GM12878 (cell line): ENCODE measurements at regions not wholly inside any gene's neighbourhood (a gene's known extent, or its start where the extent isn't known, plus 50 kb on each side); places are given as distances from the start of the nearest gene placed in this dataset.

ENCODE experiments used
- ATAC-seq: fragments of 200-7000 bp; cut with Tn5 transposase; 3 replicates; pipeline ENCODE4 v1.9.1; 2020; ENCODE audit warnings: mild to moderate bottlenecking, moderate library complexity
- BruUV-seq: library from RNA; stranded (reverse); fragments of 400-500 nt; replicated peaks from 2 replicates; lab custom pipeline; 2021; lab: Mats Ljungman, UMichigan
- CTCF ChIA-PET: fragments of 300-600 bp; sonication (Branson Sonifier 250); formaldehyde crosslinking; extraction: SDS; loops from one replicate; lab custom pipeline; 2021; ENCODE audit warnings: inconsistent platforms; lab: Yijun Ruan, JAX
- POLR2A ChIA-PET: fragments of 350-600 bp; formaldehyde crosslinking; extraction: SDS; loops from one replicate; lab custom pipeline; 2021; ENCODE audit warnings: inconsistent platforms; lab: Charles Lee
- RAD21 ChIA-PET: fragments of 300-600 bp; sonication (Branson Sonifier 250); formaldehyde crosslinking; loops from one replicate; lab custom pipeline; 2023; ENCODE audit warnings: antibody characterized with exemption; ENCODE audit not compliant: unreplicated experiment; lab: Charles Lee
- SMC1A ChIA-PET: fragments of 300-600 bp; sonication (Branson Sonifier 250); formaldehyde crosslinking; loops from one replicate; lab custom pipeline; 2023; ENCODE audit not compliant: unreplicated experiment, uncharacterized antibody; lab: Charles Lee
- DNase-seq: peaks from one replicate; pipeline ENCODE4 v3.0.0-alpha.2; 2011; ENCODE audit warnings: low read depth, low spot score
- FAIRE-seq: peaks from 3 replicates; lab custom pipeline; 2011; peaks lifted over from hg19 to GRCh38; lab: Jason Lieb, UNC
- H2AFZ ChIP-seq: 2 replicates; pipeline ENCODE4 v1.6.0; 2011; ENCODE audit warnings: low read depth, low read length, control low read depth; ENCODE audit not compliant: control insufficient read depth
- H3K27ac ChIP-seq: 2 replicates; pipeline ENCODE4 v1.5.1; 2011; ENCODE audit warnings: control low read depth; ENCODE audit not compliant: control insufficient read depth, insufficient read depth
- H3K27me3 ChIP-seq, 2 experiments: replicated peaks in 1 of 2; 2 replicates each; pipeline versions ENCODE4 v1.6.0 to v1.6.1; 2011; ENCODE audit warnings: low read length in 1 of 2; ENCODE audit not compliant: control insufficient read depth in 2 of 2, insufficient read depth in 2 of 2
- H3K36me3 ChIP-seq, 2 experiments: 2 replicates each; pipeline ENCODE4 v1.5.1; 2011; ENCODE audit warnings: low read length in 1 of 2; ENCODE audit not compliant: control insufficient read depth in 2 of 2, insufficient read depth in 2 of 2
- H3K4me1 ChIP-seq: 2 replicates; pipeline ENCODE4 v1.6.1; 2011; ENCODE audit warnings: mild to moderate bottlenecking, low read length, moderate library complexity, mixed read lengths; ENCODE audit not compliant: control insufficient read depth, insufficient read depth
- H3K4me2 ChIP-seq: 2 replicates; pipeline ENCODE4 v1.6.0; 2011; ENCODE audit warnings: control low read depth; ENCODE audit not compliant: control insufficient read depth, insufficient read depth
- H3K4me3 ChIP-seq: fragments of 200-600 bp; sonication (generic); 2 replicates; pipeline ENCODE4 v1.5.1; 2016
- H3K79me2 ChIP-seq: 2 replicates; pipeline ENCODE4 v1.6.0; 2011; ENCODE audit warnings: low read length; ENCODE audit not compliant: control insufficient read depth, insufficient read depth
- H3K9ac ChIP-seq: 2 replicates; pipeline ENCODE4 v1.8.0; 2011; ENCODE audit warnings: low read length, control low read depth, mixed read lengths; ENCODE audit not compliant: control insufficient read depth, insufficient read depth
- H3K9me3 ChIP-seq: replicated peaks from 3 replicates; pipeline ENCODE4 v1.5.1; 2011; ENCODE audit warnings: mild to moderate bottlenecking, low read length; ENCODE audit not compliant: control insufficient read depth, insufficient read depth
- H4K20me1 ChIP-seq: 2 replicates; pipeline ENCODE4 v1.6.0; 2011; ENCODE audit not compliant: control insufficient read depth, insufficient read depth
- ATF2 ChIP-seq: IDR thresholded peaks from 2 replicates; pipeline ENCODE4 v1.6.1; 2012; ENCODE audit warnings: low read length, inconsistent platforms
- BCL3 ChIP-seq: IDR thresholded peaks from 2 replicates; pipeline ENCODE4 v1.6.1; 2011; ENCODE audit warnings: borderline replicate concordance, low read depth, mild to moderate bottlenecking, moderate library complexity, low read length; ENCODE audit not compliant: insufficient read depth, poor library complexity, severe bottlenecking
- CHD1 ChIP-seq: IDR thresholded peaks from 2 replicates; pipeline ENCODE4 v1.6.1; 2012; ENCODE audit warnings: low read depth, low read length, improper control_type of control experiment
- ESRRA ChIP-seq: IDR thresholded peaks from 2 replicates; pipeline ENCODE4 v1.6.1; 2012; ENCODE audit warnings: mild to moderate bottlenecking, low read length, improper control_type of control experiment
- FOXM1 ChIP-seq: IDR thresholded peaks from 2 replicates; pipeline ENCODE4 v1.6.1; 2012; ENCODE audit warnings: low read depth, mild to moderate bottlenecking, inconsistent platforms, low read length, moderate library complexity
- NFIC ChIP-seq: IDR thresholded peaks from 2 replicates; pipeline ENCODE4 v1.6.1; 2012; ENCODE audit warnings: low read depth, mild to moderate bottlenecking, inconsistent platforms, low read length, moderate library complexity
- POU2F2 ChIP-seq: IDR thresholded peaks from 3 replicates; pipeline ENCODE4 v1.6.1; 2011; ENCODE audit warnings: low read depth, mild to moderate bottlenecking, low read length, borderline replicate concordance
- RBBP5 ChIP-seq: fragments of 200-600 bp; sonication (generic); conservative IDR thresholded peaks from 2 replicates; pipeline ENCODE4 v1.6.1; 2016
- SUPT20H ChIP-seq: IDR thresholded peaks from 2 replicates; pipeline ENCODE4 v1.6.1; 2011; ENCODE audit warnings: low read depth, mild to moderate bottlenecking, low read length, moderate library complexity, borderline replicate concordance; ENCODE audit not compliant: control insufficient read depth
- TARDBP ChIP-seq: IDR thresholded peaks from 2 replicates; pipeline ENCODE4 v1.6.1; 2016; ENCODE audit warnings: borderline replicate concordance
- YBX1 ChIP-seq: fragments of 450-650 bp; IDR thresholded peaks from 2 replicates; pipeline ENCODE4 v1.6.1; 2016; ENCODE audit warnings: antibody characterized with exemption
- ZBTB11 ChIP-seq: fragments of 450-650 bp; formaldehyde crosslinking; IDR thresholded peaks from 2 replicates; pipeline ENCODE4 v1.5.0; 2022; ENCODE audit warnings: mild to moderate bottlenecking, missing genetic modification characterization
- WGBS: methylation state at CpG from one replicate; pipeline ENCODE4 v1.1.6; 2016; ENCODE audit warnings: low lambda C conversion rate; ENCODE audit not compliant: insufficient replicate concordance, insufficient coverage; ENCODE audit errors: missing lambda C conversion rate; 5-methylcytosine and 5-hydroxymethylcytosine counted together
- in situ Hi-C: fragments of 300-500 bp; cut with MboI; formaldehyde crosslinking; loops from 9 replicates; pipeline ENCODE4 v1.14.3; 2018; ENCODE audit warnings: mixed read lengths
- intact Hi-C: fragments of 100-400 bp; cut with micrococcal nuclease; formaldehyde crosslinking; loops from one replicate; pipeline ENCODE4 v1.14.2; 2022; ENCODE audit not compliant: unreplicated experiment
- TF ChIP-seq, protein P1 (sequence below): fragments of 450-650 bp; IDR thresholded peaks from 2 replicates; pipeline ENCODE4 v1.6.1; 2016; ENCODE audit warnings: mild to moderate bottlenecking, moderate library complexity, borderline replicate concordance

DNA sequence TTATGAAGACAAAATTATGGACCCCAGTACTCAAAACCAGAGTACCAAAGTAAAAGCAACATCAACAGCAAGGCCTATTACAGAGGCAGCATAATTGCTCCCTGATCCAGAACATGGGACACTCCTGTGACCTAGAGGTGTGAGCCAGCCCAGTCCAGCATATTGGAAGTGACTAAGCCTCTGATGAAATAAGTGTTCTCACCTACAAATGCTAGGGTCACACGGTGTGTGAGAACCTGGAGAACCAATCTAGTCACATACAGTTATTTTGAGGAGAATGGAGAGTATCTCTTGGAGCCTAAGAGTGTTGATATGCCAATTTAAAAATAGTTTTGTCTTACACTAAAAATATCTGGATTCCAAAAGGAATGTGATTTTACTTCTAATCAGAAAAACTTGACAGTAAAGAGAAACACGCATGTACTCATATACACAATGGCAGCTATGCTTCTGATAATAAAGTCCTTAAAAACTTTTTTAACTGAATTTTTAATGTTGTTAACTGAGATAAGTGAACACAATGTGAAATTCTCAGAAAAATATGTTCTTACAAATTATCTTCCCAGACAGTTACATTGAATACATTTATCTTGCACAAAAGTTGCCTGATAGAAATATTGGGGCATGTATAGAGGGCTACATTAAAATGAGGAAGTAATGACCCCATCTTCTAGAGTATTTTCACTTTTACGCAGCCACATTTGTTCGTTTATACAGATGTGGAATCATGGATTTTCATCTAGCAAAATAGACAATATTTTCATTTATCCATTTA is 56.8 kb upstream of the CD36 start:
- ChIA-PET SMC1A (no interaction called here), RAD21 (no interaction called here), CTCF (no interaction called here), POLR2A (no interaction called here)
- 29% methylated on average over 4 of the region's 4 CpGs for WGBS
- Histone ChIP-seq H3K9ac (no peak overlapping the region), H3K4me3 (no peak overlapping the region), H3K27me3 (no peaks in the 10 kb centered on the region), H3K36me3 (no peaks in the 10 kb centered on the region), H3K79me2 (no peaks in the 10 kb centered on the region), H2AFZ (no peak overlapping the region), H3K27ac (no peak overlapping the region), H4K20me1 (no peaks in the 10 kb centered on the region), H3K4me1 (no peaks in the 10 kb centered on the region), H3K4me2 (no peak overlapping the region), H3K9me3 (no peaks in the 10 kb centered on the region)
- FAIRE-seq, result no peak
- ATAC-seq, result no peak
- DNase-seq, result no peak
- in situ Hi-C loops, result no loop called here
- intact Hi-C loops, result no loop called here
- BruUV-seq, result no TSS peak
- no peak for TF ChIP-seq ATF2
- TF ChIP-seq, protein P1, sequence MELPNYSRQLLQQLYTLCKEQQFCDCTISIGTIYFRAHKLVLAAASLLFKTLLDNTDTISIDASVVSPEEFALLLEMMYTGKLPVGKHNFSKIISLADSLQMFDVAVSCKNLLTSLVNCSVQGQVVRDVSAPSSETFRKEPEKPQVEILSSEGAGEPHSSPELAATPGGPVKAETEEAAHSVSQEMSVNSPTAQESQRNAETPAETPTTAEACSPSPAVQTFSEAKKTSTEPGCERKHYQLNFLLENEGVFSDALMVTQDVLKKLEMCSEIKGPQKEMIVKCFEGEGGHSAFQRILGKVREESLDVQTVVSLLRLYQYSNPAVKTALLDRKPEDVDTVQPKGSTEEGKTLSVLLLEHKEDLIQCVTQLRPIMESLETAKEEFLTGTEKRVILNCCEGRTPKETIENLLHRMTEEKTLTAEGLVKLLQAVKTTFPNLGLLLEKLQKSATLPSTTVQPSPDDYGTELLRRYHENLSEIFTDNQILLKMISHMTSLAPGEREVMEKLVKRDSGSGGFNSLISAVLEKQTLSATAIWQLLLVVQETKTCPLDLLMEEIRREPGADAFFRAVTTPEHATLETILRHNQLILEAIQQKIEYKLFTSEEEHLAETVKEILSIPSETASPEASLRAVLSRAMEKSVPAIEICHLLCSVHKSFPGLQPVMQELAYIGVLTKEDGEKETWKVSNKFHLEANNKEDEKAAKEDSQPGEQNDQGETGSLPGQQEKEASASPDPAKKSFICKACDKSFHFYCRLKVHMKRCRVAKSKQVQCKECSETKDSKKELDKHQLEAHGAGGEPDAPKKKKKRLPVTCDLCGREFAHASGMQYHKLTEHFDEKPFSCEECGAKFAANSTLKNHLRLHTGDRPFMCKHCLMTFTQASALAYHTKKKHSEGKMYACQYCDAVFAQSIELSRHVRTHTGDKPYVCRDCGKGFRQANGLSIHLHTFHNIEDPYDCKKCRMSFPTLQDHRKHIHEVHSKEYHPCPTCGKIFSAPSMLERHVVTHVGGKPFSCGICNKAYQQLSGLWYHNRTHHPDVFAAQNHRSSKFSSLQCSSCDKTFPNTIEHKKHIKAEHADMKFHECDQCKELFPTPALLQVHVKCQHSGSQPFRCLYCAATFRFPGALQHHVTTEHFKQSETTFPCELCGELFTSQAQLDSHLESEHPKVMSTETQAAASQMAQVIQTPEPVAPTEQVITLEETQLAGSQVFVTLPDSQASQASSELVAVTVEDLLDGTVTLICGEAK, result no peak
- no peak for TF ChIP-seq ZBTB11
- no peak for TF ChIP-seq POU2F2
- TF ChIP-seq TARDBP, result no peak
- TF ChIP-seq SUPT20H, result no peak
- no peak for TF ChIP-seq FOXM1
- TF ChIP-seq ESRRA, result no peak
- no peak for TF ChIP-seq NFIC
- no peak for TF ChIP-seq BCL3
- no peak for TF ChIP-seq RBBP5
- TF ChIP-seq YBX1, result no peak
- no peak for TF ChIP-seq CHD1
